HG03135 (cell line): ENCODE measurements at regions not wholly inside any gene's neighbourhood (a gene's known extent, or its start where the extent isn't known, plus 50 kb on each side); places are given as distances from the start of the nearest gene placed in this dataset.

Experiments used
- ATAC-seq: cut with Tn5 transposase; IDR thresholded peaks from one replicate; pipeline ENCODE4 v1.9.1; 2021; ENCODE audit warnings: mild to moderate bottlenecking, moderate library complexity; ENCODE audit not compliant: unreplicated experiment

DNA sequence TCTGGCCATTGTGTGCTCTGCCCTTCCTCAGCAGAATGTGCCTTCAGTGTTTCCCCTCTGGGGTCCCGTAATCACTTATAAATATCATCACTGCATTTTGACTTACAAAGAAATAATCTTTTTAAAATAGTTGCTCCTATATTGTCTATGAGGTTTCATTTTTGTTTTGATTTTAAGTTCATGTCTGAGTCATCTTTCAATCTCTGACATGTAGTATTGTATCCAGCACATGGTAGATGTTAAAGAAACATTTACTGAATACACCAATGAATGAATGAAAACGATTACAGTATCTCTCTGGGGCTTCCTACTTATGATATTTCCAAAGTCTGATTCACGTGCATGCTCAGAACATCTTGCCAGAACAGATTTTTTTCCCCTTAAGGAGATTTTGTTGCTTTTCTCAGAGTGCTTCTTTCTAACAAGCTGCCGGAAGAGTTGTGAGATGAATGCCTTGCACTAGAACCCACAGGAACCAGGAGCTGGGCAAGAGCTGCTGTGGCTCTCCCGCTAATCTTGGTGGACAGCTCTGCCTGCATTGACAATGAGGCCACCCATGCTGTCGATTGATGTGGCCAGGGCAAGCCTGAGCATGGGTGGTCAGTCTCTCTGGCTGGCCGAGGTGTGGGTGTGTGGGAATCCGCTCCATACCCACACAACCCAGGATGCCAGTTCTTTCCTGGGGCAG lies 199.4 kb downstream of the CYRIA start:
- no peak for ATAC-seq

DNA sequence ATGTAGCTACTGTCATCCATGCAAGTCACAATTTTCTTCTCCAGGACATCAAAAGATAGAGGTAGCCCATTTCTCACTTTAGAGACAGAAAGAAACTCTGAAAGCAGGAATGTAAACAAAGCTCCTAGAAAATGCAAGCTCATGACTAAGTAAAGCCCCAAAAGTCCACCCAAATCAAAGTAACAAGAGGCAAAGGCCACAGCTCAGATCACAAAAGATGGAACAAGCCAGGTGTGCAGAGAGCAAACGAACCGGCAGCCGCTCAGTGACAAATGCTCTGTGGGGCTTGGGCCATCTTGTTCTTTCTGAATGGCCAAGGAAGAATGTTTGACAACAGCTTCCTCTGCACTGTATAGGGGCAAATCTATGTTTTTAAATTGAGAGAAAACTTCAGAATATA lies 201.0 kb downstream of the CYRIA start:
- ATAC-seq: no peak

DNA sequence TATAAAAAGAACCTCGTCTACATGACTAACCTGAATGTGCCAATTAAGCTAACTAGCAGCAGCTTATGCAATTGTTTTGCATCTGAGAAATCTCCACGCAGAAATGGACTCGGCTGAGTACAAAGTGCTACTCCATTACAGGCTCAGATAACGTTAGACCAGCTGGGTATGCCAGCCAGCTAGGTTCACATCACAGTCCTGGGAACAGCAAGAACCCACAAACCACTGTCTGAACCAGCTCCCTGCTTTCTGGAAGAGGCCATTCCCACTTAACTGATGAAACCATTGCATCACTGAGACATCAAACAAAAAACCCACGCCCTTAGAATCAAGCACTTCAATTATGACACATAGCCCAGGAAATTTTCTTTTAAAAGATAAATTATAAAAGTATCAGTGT lies 202.7 kb downstream of the CYRIA start:
- ATAC-seq: no peak

DNA sequence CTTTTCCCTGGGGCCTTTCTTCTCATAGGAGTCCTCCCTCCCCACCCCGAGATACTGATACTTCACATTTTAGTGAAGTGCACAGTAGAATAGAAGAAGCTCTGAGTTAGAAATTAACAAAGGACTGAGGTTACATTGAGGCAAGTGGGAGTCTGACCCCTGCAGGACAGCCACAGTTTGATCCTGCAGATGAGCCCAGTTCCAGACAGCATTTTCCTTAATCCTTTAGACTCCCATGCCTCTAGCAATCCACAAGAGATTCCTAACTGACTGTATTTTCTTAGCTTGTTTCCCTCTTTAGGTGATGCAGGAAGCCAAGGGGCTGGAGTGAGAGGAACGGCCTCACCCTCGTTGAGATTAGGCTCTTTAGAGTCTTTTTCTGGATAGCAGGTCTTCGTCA lies 204.0 kb downstream of the CYRIA start:
- no peak for ATAC-seq

DNA sequence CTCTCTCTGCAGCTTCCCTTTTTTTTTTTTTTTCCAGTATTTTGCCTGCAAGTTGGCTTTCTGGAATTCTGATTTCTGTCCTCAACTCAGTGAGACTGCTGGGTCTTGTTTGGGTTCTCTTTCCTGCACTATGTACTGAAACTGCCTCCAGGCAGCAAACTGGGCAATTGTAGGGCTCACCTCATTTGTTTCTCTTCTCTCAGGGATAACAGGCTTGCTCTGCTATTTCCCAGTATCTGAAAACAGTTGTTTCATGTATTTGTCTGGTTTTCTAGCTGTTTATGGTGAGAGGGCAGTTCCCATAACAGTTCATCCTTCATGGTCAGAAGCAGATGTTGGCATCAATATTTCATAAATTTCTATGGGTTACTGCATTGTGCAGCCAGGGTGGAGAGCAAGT lies 206.0 kb downstream of the CYRIA start:
- no peak for ATAC-seq

DNA sequence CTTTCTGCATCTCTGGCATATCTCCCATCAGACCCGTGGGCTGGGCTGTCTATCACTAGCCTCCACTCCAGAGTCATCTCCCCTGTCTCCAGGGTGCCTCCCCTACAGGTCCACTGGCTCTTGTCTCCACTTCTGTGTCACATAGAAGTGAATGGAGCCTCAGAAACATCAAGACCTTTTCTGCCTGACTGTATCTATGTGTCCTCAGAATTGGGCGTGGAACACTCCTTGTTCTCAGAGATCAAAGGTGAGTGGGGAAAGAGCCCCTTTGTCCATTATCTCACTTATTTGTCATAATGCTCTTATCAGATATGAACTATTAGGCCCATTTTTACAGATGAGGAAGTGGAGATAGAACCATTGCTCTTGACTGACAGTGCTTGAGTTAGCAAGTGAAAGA lies 211.0 kb downstream of the CYRIA start:
- no peak for ATAC-seq

DNA sequence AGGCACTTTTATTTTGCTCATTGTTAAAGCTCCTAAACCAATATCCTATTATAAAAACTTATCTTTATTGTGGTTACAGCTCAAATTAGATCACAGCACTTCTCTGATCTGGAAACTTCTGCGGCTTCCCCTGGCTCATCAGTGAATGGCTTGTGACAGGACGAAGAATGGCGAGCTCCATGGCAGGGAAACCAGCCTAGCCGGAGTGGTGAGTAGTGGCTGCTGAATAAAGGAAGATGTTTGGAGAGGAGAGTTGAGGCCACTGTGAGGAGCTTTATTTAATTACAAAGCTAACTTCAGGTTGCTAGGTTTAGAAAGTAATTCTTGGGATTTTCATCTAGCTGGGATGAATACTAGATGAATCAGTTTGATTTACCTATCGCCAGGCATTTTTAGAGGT lies 213.5 kb downstream of the CYRIA start:
- ATAC-seq: no peak

DNA sequence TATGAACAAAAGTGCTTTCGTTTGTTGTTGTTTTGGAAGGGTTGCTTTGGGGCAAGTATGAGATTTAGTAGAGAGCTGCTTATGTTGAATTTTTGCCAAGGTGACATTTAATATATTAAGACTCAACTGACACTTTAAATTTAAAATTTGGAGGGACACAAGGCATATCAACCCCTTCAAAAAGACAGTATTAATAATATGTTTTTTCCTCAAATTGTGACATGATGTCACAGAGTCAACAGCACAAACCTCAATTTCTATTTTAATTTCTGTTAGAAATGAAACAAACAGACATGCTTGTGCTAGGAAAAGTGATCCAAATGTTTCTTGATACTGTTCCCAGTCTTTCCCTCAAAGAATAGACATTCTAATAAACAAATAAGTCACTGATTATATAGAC lies 218.9 kb downstream of the CYRIA start:
- no peak for ATAC-seq

DNA sequence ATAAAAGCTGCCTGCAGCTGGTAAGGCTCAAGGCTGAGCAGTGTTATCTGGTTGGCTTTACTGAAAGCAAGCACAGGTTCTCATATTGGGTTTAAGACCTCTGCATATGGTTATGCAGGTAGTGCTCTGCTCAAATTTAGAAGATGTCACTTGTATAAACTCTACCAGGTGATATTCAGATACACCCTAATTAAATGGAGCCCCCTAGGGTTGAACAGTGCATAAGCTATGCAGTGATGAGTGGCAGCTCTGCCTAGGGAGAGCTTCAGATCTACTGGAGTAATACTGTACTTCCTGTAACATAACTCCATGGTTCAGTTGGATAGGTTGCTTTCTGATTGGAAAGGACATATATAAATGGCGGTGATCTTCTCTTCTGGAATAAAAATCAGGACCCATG lies 222.7 kb downstream of the CYRIA start:
- ATAC-seq: no peak

DNA sequence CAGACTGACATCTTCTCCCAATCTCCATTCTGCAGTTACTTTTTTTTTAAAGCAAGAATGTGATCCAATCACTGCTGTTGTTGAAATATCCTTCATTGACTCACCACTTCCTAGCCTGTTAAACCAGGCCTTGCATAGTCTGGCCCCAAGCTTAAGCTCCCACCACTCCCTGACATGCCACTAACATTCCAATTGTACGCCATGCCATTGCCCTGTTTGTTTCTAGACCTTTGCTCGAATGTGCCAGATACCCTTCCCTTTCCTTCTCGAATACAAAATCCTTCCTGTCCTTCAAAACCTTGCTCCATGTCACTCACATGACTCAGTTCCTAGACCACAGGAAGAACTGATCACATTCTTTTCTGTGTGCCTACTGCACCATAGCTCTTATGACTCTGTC lies 224.2 kb downstream of the CYRIA start:
- no peak for ATAC-seq

DNA sequence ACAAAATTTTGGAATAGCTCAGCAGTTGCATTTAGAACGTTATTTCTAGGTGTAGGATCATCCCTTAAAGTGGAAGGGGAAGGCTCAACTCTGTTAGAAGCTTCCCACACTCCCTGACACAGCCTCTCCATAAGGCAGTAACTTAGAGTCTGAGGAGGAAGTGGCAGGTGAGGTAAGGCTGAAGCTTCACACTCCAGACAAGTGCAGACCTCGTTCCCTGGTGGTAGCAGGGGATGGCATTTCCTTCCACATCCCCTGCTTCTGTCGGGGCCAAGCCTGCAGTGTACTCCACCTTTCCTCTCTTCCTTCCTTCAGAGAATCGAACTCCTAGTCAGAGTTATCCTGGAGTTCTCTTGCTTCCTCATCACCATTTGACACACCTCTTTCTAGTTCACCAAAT lies 224.7 kb downstream of the CYRIA start:
- ATAC-seq: no peak

DNA sequence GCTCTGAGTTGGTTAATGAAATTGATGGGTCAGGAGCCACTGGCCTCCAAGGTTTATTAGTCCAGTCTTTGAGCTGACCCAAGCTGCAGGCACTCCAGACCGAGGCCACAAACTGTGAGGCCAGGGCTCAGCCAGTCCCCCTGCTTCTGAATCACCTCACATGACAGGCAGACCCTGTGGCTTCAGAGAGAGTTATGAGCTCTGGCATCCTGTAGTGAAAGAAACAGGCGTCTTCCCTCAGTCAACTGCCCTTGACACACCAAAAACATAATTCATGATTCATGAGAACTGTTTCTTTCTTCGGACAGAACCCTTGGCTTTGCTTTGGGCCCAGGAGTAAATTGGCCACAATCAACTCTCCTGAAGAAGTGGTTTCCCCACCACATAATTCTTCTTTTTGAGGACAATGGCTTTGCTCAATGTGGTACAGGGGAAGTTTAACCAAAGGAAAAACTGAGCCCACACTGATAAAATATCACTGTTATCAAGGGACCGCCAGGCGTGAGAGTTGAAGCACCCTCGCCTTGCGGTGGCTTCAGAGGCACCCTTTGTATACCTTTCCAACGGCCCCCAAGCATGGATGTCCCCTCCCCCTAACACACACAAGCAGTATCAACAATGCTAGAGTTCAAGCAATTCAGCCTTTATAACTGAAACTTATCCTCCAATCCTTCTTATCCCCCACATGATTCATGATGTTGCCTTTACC lies 226.9 kb downstream of the CYRIA start:
- ATAC-seq: no peak

DNA sequence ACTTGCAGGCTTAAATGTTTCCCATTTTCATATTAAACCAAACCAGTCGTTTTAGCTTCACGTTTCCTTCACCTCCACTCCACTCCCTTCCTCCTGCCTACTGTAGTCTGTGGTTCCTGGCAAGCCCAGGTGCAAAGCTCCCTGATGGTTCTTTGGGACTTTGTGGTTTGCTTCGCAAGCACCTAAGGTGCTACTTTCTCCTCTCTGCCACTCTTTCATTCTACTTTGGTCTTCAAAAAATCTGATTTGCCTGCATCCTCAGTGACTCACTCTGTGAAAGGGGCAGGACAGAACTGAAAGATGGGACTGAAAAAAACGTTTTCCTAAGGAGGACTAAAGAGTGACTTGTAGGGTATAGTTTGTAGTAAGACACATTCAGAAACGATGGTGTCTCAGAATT lies 228.4 kb downstream of the CYRIA start:
- ATAC-seq: no peak

DNA sequence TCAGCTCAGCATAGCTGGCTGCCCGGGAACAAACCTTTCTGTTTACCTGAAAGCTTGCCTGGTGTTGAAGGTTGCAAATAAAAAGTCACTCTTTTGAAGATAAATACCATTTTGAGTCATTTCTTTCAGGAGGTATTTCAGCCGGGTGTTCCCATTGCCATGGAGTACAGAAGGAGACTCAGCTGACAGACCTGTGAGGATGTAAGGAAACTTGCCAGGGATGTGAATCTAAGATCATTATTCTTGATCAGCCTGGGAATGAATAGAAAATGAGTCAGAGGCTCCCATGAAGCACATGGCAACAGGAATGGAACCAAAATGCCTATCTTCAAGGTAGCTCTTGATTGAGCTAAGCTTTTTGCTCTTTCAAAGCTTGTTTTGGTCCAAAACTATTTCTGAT lies 231.2 kb downstream of the CYRIA start:
- ATAC-seq: no peak

DNA sequence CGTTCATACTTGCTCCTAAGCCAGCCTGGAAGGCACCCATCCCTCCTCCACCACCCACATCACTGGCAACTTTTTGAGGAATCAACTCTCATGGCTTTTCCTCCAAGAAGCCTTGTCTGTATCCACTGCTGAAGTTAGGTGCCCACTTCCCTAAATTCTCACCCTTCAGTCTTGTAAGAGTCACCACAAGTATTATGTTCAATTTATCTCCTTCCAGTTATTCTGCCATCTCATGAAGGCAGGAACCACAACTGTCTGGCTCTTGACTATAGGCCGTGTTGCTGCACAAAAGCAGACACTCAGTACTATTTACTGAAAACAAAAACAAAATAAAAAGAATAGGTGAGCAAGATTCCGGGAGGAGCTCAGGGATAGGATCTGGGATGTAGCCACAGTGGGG lies 234.8 kb downstream of the CYRIA start:
- ATAC-seq: no peak

DNA sequence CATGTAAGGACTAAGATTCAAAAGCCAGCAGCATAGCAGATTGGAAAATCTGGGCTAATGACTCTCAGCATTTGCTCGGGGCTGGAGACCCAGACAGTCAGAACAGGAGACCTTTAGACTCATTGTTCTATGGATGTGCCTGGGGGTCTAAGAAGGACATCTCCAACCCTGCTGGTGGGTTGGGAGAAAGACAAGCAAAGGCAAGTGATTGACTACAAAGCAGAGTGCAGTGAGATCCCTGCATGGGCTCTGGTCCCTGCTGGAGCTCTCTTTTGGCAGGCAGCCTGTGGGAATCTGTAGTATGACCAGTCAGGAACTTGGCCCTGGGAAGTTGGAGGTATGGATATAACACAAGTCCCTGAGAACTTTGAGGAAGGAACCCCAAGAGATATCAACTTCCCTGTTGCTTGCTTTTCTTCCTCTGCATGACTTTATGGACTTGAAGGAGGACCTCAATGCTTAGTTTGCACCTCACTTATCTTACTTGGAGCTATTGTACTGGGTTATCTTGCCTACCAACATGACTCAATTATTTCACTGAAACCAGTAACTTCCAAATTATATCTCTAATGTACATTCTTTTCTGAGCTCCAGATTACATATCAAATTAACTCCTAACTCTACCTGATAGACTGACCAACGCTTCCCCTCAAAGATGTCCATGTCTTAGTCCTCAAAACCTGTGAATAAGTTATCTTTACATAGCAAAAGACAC lies 236.0 kb downstream of the CYRIA start:
- ATAC-seq: no peak

DNA sequence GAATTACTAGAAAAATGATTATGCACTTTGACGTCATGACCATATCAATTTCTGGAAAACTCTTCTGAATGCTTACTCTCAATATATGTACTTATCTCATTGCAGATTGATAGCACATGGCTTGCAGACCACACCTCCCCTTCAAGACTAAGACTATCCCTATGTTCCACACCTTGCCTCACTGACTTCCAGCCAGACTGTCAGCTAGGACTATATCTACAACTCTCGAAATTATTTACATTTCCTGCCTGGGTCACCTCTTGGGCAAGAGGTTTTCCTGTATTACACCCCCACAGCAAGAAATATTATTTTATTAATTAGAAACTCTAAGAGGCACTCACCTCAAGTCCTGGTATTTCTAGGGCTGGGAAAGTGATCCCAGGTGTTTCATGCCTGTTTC lies 236.6 kb downstream of the CYRIA start:
- ATAC-seq: no peak

DNA sequence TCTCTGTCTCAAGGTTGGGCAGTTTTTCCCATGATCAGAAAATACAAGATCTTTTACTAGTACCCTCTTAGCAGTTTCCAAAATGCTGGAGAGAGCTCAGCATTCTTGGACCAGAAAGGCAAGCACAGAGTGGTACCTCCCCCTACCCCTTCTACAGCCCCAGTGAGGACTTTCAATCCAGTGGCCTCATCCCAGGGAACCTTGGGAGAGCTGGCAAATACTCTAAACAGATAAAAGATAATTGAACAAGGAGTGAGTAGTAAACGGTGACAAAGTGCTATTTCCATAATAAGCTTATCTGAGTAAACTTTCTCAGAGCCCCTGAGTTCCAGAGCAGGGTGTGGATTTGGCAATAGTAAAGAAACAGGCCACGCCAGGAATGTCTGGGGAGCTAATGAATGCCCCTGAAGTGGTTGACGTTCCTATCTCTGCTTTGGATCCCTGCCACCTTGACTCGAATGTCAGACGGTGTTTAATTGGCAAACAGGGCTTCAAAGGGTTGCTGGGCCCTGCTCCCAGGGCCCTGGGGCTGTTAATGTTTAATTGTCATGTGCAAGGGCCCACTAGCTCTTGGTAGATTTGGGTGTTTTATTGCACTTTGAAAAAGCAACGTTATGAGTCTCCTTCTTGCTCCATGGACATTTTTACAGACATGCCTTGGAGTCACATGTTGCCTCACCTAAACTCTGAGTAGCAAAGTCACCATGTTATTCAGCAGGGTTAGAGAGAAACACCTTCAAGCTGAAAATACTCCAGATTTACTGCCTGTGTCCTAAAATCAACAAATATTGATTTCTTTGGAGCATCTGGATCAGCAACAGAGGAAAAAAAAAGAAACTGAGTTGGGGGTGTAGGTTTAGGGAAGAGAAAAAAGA lies 239.9 kb downstream of the CYRIA start:
- ATAC-seq: no peak

DNA sequence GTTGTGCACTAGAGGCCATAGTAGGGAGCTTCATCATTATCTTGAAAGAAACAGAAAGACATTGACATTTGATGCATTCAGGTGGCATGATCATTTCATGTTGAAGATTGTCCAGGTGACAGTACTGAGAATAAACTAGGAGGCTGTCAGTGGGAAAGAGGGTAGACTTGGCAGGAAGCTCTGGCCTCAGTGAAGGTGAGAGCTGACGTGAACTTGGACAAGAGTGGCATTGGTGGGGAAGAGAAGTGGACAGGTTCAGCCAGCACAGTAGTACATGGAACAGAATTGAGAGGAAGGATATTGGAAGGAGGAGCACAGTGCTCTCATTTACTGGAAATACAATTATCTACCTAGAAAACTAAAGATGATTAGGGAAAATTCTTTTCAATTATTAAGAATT lies 245.2 kb downstream of the CYRIA start:
- no peak for ATAC-seq

DNA sequence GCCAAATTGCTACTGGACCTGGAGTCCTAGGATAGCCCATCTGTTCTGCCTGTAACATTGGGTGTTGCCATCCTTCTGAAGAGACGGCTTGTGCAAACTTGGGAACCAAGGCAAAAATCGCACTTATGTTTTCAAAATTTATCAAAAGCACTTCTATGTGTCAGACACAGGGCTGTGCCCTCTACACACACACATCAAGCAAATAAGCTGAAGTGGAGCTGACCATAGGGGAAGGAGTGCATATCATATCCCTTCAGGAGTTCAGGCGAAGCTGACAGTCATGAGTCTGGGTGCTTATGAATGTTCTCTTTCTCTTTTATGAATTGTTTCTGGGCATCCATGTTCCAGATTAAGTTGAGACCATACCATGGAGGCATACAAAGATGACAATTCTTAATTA lies 247.9 kb downstream of the CYRIA start:
- no peak for ATAC-seq

DNA sequence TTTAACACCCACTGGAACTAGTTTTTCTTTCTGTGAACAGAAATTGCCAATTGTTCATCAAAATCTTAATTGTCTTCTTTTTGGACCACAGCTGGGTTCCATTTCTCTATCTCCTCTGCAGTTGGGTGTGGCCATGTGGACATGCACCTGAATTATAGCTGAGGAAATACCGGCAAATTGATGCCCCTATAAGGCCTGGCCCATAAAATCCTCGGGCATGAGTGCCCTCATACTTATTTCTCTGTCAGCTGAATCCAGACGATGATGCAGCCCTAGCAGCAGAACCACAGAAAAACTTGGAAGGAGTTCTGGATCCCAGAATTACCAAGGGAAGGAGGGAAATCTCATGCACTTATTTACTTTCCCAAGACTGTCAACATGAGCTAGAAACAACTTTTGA lies 249.0 kb downstream of the CYRIA start:
- no peak for ATAC-seq
